GM12801 (cell line): ENCODE measurements at regions not wholly inside any gene's neighbourhood (a gene's known extent, or its start where the extent isn't known, plus 50 kb on each side); places are given as distances from the start of the nearest gene placed in this dataset.

ENCODE experiments used
- CTCF ChIP-seq: IDR thresholded peaks from one replicate; pipeline ENCODE4 v1.5.1; 2011; ENCODE audit warnings: control low read depth; ENCODE audit not compliant: insufficient read length; ENCODE audit errors: extremely low read depth

- no peak for TF ChIP-seq CTCF
Measured at GRCh38 chr18:51907687-51908597, 432.1 kb upstream of the DCC start.

GRCh38 chr18:51908598-51908944, 431.4 kb upstream of the DCC start:
- no peak for TF ChIP-seq CTCF

- no peak for TF ChIP-seq CTCF
Measured at GRCh38 chr18:51911584-51911983, 428.4 kb upstream of the DCC start.

- TF ChIP-seq CTCF = no peak
Measured at GRCh38 chr18:51912381-51912780, 427.6 kb upstream of the DCC start.

GRCh38 chr18:51915176-51915575, 424.8 kb upstream of the DCC start:
- no peak for TF ChIP-seq CTCF

GRCh38 chr18:51921862-51922261, 418.1 kb upstream of the DCC start:
- no peak for TF ChIP-seq CTCF

- TF ChIP-seq CTCF = no peak
Measured at GRCh38 chr18:51933903-51934302, 406.1 kb upstream of the DCC start.
